NCI-H146 treated with DMSO at 0.1 percent for 48 hours (cell line): ENCODE measurements at regions not wholly inside any gene's neighbourhood (a gene's known extent, or its start where the extent isn't known, plus 50 kb on each side); places are given as distances from the start of the nearest gene placed in this dataset.

Experiments used
- DNase-seq: peaks from one replicate; lab custom pipeline; 2025; ENCODE audit not compliant: unreplicated experiment; lab: John Stamatoyannopoulos, UW

DNA sequence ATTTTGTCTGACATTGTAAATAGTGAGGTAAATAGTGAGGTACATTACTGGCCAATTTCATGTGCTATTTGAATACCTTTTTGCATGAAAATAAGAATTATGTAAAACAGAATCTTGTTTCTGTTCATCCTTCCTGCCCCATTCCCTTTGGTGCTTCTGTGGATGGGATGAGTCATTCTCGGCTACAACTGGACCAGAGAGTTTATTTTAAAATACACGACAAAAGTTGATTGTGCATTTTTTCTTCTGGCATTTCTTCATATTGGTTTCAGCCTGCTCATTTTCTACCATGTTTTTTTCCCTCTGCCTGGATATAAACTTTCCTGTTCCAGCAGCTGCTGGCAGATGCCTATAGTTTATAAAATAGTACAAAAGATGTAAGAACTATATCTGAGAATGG lies 107.5 kb downstream of the CYSLTR2 start:
- no peak for DNase-seq

DNA sequence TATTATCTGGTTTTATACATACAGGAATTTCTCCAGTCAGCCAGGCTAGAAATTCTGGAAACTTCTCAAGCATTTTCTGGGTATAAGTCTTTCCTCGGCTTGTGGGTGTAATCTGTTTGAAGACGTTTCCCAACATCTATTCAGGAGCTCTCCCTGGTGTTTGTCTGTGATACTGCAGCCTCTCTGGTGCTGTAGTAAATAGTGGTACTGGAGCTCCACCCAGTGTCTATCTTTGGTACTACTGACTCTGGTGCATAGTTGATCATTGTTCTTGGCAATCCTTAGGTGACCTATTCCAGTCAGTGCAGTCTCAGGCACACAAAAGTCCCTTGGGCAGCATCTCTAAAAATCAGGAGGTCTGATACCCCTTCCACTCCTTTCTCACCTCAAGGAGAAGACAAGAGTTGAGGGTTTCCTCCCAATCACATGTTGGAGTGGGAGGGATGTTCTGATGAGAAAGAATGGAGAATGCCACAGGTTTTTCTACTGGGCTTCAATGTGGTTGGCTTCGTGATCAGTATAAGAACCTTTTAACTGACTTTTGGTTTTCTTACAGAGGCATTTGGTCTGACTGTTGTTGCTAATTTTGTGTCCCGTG lies 115.5 kb downstream of the CYSLTR2 start:
- peak; percentile 76 for DNase-seq

DNA sequence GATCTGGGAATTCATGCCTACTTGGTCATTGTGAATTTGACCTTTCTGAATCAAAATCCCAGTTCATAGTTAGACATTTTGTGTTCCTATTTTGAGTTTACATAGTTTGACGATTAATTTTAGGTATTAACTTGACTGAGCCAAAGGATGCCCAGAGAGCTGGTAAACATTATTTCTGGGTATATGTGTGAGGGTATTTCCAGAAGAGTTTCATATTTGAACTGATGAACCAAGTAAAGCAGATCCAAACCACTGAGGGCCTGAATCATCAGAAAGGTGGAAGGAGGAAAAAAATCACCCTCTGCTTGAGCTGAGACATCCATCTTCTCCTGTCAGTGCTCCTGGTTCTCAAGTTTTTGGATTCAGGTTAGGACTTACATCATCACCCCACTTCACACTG lies 116.6 kb downstream of the CYSLTR2 start:
- DNase-seq: no peak

DNA sequence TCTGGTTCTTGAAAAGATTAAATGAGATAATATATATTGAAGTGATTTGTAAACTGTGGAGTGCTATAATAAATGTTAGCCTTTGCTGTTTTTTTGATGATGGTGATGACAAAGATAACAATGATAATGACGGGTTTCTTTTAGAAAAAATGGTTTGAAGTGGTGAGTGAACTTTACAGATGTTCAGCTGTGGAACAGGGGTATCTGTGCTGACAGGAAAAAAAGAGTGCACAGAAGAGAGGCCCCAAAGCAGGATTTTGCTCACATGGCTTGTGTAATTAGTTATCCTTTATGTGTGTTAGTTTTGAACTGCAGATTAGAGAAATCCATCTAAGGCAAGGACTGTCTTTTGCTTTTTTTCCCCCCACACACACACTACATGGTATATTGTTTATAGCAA lies 119.2 kb downstream of the CYSLTR2 start:
- DNase-seq: no peak

DNA sequence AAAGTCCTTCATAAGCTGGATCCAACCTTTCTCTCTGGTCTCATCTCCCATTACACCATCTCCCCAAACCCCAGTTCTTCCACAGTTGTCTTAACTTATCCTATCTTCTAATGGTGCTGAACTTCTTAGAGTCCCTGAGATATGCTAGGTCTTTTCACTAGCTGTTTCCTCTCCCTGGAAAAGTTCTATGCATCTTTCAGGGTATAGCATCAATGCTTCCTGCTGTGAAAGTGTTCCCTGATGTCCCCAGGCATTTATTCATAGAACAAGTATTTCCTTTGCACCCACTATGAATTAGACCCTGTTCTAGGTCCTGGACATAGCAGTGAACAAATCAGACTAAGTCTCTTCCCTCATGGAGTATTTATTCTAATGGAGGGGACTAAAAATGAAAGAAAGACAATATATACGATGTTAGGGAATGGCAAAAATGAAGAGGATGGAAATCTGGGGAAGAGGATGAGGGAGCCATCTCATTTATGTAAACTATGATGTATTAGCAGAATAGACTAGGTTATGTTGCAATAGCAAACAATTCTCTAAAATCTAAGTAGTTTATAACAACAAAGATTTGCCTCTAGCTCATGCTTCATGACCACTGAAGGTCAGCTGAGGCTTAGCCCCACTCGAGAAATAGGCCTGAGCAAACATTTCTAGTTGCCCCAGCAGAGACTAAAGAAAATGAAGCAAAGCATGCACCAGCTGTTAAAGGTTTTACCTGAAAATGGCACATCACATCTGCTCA lies 120.0 kb downstream of the CYSLTR2 start:
- no peak for DNase-seq

DNA sequence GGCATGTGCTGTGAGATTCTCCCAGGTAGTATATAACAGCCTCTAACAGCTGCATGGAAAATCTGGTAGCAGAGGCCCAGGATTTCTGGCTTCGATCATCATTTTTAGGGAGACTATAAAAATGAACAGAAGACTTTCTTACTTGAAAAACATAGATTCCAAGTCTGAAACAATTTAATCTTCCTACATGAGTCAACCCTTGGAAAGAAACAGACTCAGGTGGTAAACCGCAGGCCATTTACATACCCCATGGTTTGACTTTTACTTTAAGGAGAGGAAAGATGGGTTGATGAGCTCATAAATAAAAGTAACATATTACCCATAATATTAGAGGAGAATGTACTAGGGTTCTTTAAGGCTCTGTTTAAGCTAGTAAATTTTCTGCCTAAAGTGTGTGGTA lies 121.6 kb downstream of the CYSLTR2 start:
- no peak for DNase-seq

DNA sequence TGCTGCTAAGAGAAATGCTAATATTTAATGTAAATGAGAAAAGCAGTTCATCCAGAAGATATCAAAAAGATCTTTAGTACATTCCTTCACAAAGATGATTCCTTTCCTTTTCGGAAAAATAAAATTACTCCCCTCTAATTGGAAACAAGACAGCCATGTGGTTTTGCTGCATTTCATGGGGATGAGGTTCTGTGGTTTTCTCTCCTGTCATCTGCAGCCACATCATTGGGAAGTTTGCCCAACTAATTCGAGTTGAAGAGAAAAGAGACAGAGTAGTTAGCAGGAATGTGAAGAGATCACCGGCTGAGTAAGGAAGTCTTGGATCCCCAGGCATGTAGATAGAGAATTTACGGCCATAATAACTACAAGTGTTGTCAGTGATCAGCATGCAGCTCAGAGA lies 122.1 kb downstream of the CYSLTR2 start:
- DNase-seq: no peak

DNA sequence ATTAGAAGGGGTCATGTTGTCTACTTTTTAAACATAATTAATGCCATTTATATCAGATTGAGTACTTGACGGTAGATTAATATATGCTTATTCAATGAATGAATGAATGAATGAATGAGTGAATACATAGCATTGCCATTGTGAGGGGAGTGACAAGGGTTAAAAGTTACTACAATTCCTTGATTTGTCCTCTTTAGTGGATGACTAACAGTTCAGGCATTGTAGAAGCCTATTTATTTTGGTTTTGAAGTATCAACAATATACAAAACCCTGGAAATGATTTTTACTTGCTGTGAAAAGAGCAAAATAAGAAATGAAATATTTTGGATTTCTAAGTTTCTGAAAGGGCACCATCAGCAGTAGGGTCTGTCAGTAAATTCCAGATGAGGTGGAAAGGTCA lies 122.7 kb downstream of the CYSLTR2 start:
- DNase-seq: no peak

DNA sequence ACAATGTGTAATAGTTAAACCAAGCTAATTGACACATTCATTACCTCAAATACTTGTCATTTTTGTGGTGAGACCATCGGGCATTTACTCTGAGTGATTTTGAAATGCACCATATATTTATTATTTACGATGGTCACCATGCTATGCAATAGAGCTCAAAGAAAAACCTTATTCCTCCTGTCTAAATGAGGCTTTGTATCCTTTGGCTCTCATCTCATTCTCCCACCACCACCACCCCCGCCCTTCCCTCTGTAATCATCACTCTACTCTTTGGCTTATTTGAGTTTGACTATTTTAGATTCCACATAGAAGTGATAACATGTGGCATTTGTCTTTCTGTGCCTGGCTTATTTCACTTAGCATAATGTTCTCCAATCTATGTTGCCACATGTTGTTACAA lies 124.9 kb downstream of the CYSLTR2 start:
- no peak for DNase-seq

DNA sequence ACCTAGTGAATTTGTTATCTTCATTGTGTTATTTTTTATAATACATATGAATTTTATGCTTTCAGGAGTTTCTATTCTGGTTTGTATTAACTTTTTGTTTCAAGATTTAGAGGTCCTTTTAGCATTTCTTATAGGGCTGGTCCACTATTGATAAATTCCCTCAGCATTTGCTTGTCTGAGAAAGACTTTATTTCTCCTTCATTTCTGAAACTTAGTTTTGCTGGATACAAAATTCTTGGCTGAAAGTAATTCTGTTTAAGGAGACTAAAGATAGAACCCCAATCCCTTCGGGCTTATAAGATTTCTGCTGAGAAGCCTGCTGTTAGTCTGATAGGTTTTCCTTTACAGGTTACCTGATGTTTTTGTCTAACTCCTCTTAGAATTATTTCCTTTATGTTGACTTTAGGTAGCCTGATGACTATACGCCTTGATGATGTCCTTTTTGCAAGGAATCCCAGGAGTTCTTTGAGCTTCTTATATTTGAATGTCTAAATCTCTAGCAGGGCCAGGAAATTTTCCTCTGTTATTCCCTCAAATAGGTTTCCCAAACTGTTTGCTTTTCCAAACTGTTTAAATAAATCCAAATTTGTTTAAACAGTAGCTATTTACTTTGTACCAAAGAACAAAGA lies 127.1 kb downstream of the CYSLTR2 start:
- DNase-seq: no peak

DNA sequence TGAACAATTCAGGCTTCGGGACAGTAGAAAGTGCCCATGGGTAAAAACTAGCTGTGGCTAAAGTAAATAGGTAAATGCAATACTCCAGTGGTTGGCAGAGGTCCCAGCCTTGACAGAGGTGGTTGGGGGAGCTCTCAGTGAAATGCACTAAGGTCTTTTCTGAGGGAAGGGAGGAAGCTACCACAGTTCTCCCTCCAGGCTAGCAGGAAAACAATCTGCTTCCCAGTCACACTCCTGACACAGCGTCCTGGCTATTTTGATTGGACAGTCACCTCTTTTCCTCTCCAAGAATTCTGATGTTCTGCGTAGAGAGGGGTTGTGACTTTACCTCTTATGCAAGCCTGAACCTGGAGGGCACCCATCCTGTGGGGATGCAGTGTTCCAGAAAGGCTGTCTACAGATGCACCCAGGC lies 128.7 kb downstream of the CYSLTR2 start:
- DNase-seq: no peak

DNA sequence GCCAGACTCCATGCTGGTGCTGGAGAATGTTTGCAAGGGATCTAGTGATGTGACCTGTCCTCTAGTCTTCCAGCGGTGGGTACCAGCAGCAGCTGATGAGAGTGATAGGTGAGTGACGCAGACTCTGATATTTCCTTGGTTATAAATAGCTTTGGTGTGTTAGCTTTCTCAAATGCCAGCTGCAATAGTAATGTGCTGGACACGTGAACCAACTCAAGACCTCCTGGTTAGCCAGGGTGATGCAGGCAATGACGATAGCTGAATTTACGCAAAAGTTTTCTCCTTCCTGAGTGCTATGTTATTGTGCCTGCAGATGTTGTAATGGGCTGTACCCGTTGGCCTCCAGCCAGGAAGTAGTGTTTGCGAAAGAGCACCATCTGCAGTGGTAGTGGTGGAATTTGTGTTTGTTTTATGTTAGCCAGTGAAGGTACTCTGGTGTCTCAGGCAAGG lies 129.5 kb downstream of the CYSLTR2 start:
- no peak for DNase-seq

DNA sequence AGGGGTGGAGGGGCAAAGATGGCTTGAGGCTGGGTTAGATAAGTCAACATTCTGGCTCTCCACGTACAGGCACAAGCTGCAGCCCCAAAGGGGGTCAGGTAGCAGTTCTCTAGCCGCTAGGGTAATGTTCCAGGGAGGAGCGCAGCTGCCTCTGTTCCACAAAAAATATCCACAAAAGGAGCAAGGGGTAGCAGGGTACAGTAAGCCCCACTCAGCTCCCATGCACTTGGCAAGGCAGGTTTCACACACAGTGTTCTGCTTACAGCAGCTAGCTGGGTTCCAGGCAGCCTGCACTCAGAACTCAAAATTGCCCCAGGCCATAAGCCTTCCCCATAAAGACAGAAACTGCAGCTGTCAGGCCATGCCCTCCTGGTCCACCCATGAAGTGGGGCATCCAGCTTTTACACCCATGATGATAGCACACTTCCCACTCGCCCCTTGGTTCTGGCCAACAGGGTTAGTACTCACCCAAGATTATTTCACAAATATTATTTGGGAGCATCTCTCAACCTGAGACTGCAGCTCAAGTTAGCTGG lies 130.0 kb downstream of the CYSLTR2 start:
- DNase-seq: no peak

DNA sequence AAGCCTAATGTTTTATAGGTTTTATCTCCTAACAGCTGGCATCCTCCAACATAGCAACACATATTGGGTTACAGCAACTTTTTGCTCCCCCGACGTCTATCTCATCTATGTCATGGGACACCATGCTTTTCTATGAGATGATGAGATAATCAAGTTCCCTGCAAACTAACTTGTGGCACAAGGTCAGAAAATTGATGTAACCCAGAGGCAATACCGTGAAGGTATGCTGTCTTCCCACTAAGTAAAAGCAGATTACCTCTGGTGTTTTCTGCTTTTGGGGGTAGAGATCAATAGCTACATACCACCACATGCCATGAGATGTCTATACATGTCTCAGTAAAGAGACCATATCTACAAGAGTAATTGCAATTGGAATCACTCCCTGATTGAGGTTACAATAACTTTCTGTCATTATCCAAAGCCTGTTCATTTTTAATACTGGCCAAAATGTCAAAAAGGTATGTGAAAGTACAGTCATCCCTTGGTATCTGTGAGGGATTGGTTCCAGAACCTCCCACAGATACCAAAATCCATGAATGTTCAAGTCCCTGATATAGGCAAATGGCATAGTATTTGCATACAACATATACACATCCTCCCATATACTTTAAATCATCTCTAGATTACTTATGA lies 131.3 kb downstream of the CYSLTR2 start:
- no peak for DNase-seq

DNA sequence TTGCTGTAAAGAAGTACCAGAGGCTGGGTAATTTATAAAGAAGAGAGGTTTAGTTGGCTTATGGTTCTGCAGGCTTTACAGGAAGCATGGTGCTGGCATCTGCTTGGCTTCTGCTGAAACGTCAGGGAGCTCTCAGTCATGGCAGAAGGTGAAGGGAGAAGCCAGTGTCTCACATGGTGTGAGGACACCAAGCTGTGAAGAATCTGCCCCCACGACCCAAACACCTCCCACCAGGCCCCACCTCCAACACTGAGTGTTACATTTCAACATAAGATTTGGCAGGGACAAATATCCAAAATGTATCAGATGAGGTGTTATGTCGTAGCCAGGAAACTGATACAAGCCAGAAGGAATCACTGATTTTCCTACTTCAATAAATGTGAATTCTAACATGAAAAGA lies 136.5 kb downstream of the CYSLTR2 start:
- no peak for DNase-seq

DNA sequence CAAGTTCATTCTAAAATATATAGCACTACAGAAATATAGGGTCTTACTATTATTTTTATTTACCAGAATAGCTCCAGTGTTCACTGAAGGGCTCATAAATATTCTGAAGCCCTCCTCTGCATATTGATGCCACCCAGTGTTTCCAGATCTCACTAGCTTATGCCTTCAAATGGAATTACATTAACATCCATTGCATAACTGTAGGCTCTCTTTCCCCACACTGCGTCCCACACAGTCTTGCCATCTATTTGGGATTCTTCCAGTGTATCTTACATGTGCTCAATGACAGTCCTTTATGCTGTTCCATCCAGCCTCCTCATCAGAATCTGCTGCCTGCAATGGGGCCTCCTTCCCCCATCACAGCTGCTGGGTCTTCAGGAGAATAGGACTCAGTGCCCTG lies 137.2 kb downstream of the CYSLTR2 start:
- DNase-seq: no peak

DNA sequence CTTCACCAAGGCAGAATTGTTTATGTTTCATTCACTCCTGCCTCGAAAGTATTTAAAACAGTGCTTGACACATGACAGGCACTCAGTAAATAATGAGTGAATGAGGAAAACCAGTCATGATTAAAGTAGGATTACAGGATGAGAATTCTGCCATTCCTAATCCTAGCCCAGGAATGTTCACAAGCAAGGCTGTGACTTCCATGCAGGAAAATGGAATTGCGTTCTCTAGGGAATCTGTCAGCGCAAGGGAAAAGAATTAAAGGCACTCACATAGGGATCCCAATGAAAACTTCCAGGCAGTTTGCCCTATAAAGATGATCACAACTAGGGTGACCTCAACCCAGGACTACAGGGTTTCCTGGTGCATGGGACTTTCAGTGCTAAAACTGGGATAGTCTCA lies 143.4 kb downstream of the CYSLTR2 start:
- no peak for DNase-seq

DNA sequence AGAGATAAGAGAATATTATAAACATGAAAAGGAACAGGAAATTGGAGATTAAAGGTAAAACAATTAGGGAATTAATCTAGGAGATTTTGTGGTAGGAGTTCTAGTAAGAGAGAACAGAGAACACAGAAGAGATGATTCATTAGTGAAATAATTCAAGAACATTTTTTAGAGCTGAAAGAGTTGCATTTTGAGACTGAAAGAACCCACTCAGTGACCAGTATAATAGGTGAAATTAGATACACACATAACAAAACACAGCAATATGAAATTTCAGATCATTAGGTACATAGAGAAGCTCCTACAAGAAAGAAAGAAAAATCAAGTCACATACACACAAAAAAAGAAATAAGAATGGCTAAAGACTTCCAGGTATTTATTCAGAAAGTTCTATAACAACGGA lies 144.0 kb downstream of the CYSLTR2 start:
- no peak for DNase-seq

DNA sequence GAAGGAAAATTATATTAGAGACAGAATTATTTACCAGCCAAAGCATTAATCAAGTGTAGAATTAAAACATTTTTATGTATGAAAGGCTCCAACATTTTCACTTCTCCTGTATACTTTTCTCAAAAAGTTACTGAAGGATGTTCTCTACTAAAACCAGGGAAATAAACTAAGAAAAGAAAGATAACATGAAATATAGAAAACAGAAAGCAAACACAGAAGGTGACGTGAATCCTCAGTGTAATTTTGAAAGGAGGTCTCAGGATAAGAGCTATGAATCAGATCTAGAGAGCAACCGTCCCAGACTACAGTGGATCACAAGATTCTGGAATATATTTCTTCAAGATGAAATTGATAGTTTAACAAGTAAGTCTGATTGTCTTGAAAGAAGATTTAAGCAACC lies 144.5 kb downstream of the CYSLTR2 start:
- DNase-seq: no peak

DNA sequence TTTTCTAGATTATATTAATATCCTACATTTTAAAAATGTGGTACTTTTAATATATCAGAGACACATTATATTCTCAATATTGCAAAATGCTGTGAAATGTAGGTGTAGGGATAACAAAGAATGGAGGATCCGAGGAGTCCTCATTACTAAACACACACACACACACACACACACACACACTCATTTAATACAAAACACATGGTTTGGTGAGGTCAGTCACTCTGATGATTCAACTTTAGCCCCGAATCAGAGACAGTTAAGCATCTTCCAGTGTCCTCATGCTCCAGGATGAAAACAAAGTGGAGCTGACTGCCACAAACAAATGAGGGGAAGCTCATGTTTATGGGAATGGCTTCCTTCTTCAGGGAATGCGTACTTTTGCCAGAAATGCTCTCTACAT lies 147.5 kb downstream of the CYSLTR2 start:
- DNase-seq: no peak

DNA sequence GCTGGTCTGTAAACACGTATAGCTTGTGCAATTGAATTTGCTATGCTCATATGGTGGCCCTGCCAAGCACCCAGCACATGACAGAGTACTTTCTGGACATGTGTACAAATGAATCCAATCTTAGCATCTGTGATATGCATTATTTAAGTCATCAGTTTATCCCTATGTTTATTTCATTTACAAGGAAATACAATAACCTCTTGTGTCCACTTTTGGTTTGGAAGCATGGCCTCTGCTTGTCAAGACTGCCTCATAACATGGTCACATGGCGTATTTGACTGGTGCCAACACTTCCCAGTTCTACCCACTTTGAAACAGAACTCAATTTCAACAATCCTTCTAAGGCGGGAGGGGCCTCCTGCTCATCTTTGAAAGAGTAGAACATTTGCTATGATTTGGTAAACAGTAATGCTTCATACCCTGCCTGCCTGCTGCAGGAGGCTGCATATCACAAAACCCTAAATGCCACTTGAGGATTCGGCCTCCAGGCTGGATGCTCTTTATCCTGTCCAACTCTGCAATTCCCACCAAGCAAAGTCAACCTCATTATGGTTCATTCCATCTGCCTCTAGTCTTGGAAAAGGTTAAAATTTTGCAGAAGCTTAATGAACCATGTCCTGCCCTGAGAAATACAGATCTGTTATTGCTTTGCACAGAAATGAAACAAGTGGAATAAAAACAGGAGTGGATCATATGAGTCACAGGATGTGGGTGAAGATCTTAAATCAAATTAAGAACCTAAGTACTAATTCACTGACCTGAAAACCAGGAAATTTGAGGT lies 151.3 kb downstream of the CYSLTR2 start:
- no peak for DNase-seq
